ENCODE measurements at regions not wholly inside any gene's neighbourhood (a gene's known extent, or its start where the extent isn't known, plus 50 kb on each side); places are given as distances from the start of the nearest gene placed in this dataset.

- TF ChIP-seq GATA3 (IDR thresholded peaks at IDR 0.05; ENCODE audit: low read depth, low read length) (no peak), GATA2 (IDR thresholded peaks at IDR 0.05; ENCODE audit: low read depth, low read length) (no peak)
These were observed 692.6 kb upstream of the COBL start for GRCh38 chr7:52009181-52009580.
